ENCODE measurements at regions not wholly inside any gene's neighbourhood (a gene's known extent, or its start where the extent isn't known, plus 50 kb on each side); places are given as distances from the start of the nearest gene placed in this dataset.

GRCh38 chr1:221239181-221239580 lies 359.9 kb downstream of the HLX start:
- no peak overlapping the region for H3K4me3 ChIP-seq (ENCODE audit: low read depth, low read length)
- no peak for TF ChIP-seq CTCF (IDR thresholded peaks at IDR 0.05; ENCODE audit: low read depth, low read length)

GRCh38 chr1:221239792-221240191 lies 360.5 kb downstream of the HLX start:
- TF ChIP-seq CTCF (IDR thresholded peaks at IDR 0.05; ENCODE audit: low read depth, low read length) = no peak
- H3K4me3 ChIP-seq (ENCODE audit: low read depth, low read length) = no peak overlapping the region

DNA sequence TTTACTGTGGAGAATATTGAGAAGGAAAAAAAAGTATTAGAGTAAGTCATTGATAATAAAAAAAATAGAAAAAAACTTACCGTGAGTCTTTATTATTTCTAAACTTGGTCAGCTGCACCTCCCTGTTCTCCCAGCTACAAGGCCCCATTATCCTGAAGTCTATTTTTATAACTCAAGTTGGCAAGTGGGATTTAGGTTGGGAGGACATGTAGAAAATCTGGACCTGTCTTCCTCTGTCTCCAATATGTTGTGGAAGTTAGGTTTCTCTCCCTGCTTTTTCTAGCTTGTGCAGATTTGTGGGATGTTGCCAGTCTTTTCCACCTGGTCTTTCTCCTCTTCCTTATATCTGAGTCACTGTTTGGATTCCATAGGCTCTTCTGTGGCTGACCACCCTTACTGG lies 361.4 kb downstream of the HLX start:
- no peak for TF ChIP-seq CTCF (IDR thresholded peaks at IDR 0.05; ENCODE audit: low read depth, low read length)
- H3K4me3 ChIP-seq (ENCODE audit: low read depth, low read length) = no peak overlapping the region

DNA sequence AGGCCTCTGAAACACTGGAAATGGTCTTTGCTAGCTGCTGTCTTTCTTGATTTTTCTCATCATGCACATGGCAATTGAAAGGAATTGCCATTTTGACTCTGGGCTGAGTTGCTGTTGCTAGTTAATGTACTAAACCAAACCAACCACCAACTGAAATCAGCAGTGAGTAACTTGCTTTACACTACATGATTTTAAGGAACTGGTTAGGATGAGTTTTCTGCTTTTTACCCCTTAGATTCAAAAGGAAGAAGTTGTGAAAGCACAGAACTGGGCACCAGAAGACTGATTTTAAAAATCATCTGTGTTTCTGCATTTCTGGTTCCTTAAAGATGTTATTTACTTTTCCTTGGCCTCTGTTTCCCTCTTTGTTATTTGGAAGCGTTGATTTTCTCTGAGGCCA lies 361.9 kb downstream of the HLX start:
- TF ChIP-seq CTCF (IDR thresholded peaks at IDR 0.05; ENCODE audit: low read depth, low read length) = no peak
- H3K4me3 ChIP-seq (ENCODE audit: low read depth, low read length) = no peak overlapping the region

DNA sequence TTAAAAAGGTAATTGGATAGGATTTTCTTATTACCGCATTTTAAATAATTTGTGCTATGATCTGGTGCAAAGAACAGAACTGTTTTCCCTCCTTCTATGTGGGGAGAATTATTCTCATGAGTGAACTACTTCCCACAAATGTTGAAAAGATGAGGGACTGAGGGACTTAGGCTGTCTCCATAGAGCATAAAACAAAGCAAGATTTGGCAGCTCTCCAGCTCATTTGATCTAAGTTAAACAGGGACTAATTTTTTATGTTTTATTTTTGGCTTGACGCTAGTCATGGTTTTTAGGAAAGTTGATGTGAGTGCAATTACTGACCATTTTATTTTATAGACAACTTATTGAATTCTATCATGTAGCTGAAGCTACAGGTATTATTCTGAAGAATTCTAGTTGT lies 362.3 kb downstream of the HLX start:
- TF ChIP-seq CTCF (IDR thresholded peaks at IDR 0.05; ENCODE audit: low read depth, low read length) = no peak
- no peak overlapping the region for H3K4me3 ChIP-seq (ENCODE audit: low read depth, low read length)

- H3K4me3 ChIP-seq (ENCODE audit: low read depth, low read length) = no peak overlapping the region
- TF ChIP-seq CTCF (IDR thresholded peaks at IDR 0.05; ENCODE audit: low read depth, low read length) = no peak
Measured at GRCh38 chr1:221246067-221246466, 366.8 kb downstream of the HLX start.

- no peak overlapping the region for H3K4me3 ChIP-seq (ENCODE audit: low read depth, low read length)
- TF ChIP-seq CTCF (IDR thresholded peaks at IDR 0.05; ENCODE audit: low read depth, low read length) = no peak
Measured at GRCh38 chr1:221246628-221247415, 367.6 kb downstream of the HLX start.
